ENCODE measurements at regions not wholly inside any gene's neighbourhood (a gene's known extent, or its start where the extent isn't known, plus 50 kb on each side); places are given as distances from the start of the nearest gene placed in this dataset.

DNA sequence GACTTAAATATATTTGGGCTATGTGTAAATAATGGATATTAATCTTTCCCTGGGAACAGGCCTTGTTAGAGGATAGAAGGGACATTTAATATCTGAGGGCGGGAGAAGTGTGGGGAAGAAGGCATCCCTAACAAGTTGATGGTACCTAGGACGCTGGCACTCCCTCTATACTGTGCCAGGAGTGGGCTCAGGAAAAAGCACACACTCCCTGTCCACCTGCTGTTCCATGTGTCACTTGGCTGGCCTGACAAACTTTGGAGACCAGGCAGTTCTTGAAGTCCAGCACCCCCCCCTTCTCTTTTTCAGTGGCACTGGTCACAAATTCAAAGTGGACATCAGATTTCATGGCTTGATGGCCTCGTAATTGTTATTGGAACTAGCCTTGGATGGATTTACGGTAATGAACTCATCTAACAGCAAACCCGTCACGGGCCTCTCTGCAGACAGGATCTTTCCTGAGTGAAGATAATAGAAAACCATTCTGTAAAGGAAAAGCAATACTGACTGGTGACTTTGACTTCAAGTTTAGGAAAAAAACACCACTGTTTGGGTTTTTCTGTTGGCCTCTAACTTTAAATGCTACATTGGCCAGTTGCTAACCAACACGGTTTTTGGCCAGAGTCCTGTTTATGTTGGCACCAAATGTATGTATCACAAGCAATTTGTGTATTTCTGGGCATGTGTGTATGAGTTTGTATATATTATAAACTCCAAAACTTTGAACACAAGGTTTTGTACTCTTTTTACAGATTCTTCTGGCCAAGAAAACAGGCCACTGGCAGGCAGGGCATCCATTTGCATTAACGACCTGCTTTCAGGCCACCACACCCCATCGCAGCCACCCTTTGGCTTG lies 552.6 kb downstream of the CCDC171 start:
- Histone ChIP-seq H3K14ac (ENCODE audit: insufficient read depth, low read length) (no peak overlapping the region), H3K79me2 (ENCODE audit: insufficient read depth, low read length) (no peaks in the 10 kb centered on the region), H4K5ac (ENCODE audit: insufficient read length, low read depth, low read length) (no peak overlapping the region), H2AFZ (ENCODE audit: low read length) (no peak overlapping the region), H3K9me3 (ENCODE audit: control insufficient read depth, low read depth, low read length) (no peaks in the 10 kb centered on the region), H2BK15ac (ENCODE audit: low read depth, low read length) (no peak overlapping the region), H2BK120ac (ENCODE audit: low read depth, low read length, poor library complexity, severe bottlenecking) (no peak overlapping the region), H3K27ac (ENCODE audit: insufficient read length, low read depth, low read length) (no peak overlapping the region), H3K23ac (ENCODE audit: insufficient read length, low read depth, low read length) (no peak overlapping the region), H2BK12ac (ENCODE audit: insufficient read length, low read depth, low read length) (no peak overlapping the region), H4K91ac (ENCODE audit: insufficient read length, low read depth, low read length) (no peak overlapping the region), H3K23me2 (ENCODE audit: insufficient read length, low read depth, low read length, poor library complexity, severe bottlenecking) (no peaks in the 10 kb centered on the region), H3K27me3 (ENCODE audit: insufficient read depth, low read length) (no peaks in the 10 kb centered on the region), H3K4me2 (ENCODE audit: insufficient read depth, insufficient read length, low read length) (no peak overlapping the region), H2BK5ac (ENCODE audit: insufficient read length, low read length) (no peak overlapping the region), H4K20me1 (ENCODE audit: control insufficient read depth, insufficient read depth, insufficient read length) (no peaks in the 10 kb centered on the region), H3K4me1 (ENCODE audit: insufficient read depth, low read length) (peaks cover 3% of the 10 kb centered on the region; the same call in 1 of the 2 replicates), H2BK20ac (ENCODE audit: low read depth, low read length, poor library complexity, severe bottlenecking) (no peak overlapping the region), H3K9ac (ENCODE audit: extremely low read depth, insufficient read length, low read length) (no peak overlapping the region), H3K18ac (ENCODE audit: insufficient read length, low read depth, low read length) (no peak overlapping the region), H3T11ph (ENCODE audit: low read length) (no peak overlapping the region), H3K4ac (ENCODE audit: low read depth, low read length) (no peak overlapping the region), H3K56ac (ENCODE audit: insufficient read length, low read depth, low read length) (no peak overlapping the region), H2AK5ac (ENCODE audit: insufficient read length, low read length) (no peak overlapping the region), H4K8ac (replicated peaks; ENCODE audit: insufficient read length, low read depth, low read length) (no peak overlapping the region), H3K79me1 (ENCODE audit: insufficient read depth, low read depth, low read length, poor library complexity, severe bottlenecking) (no peaks in the 10 kb centered on the region)
- peak overlapping the region in 1 of 3 experiments; percentile 20; a peak in 1 of 7 replicates for H3K27ac Mint-ChIP-seq
- no CpG with 5 or more reads among the region's 9 CpGs for WGBS (ENCODE audit: extremely low coverage, insufficient read length, low lambda C conversion rate)
- peaks cover 3% of the 10 kb centered on the region for H3K27me3 Mint-ChIP-seq (ENCODE audit: low read depth)
- peaks cover 27 to 34% of the 10 kb centered on the region in 2 experiments for H3K4me1 Mint-ChIP-seq
- TF ChIP-seq, protein P1, sequence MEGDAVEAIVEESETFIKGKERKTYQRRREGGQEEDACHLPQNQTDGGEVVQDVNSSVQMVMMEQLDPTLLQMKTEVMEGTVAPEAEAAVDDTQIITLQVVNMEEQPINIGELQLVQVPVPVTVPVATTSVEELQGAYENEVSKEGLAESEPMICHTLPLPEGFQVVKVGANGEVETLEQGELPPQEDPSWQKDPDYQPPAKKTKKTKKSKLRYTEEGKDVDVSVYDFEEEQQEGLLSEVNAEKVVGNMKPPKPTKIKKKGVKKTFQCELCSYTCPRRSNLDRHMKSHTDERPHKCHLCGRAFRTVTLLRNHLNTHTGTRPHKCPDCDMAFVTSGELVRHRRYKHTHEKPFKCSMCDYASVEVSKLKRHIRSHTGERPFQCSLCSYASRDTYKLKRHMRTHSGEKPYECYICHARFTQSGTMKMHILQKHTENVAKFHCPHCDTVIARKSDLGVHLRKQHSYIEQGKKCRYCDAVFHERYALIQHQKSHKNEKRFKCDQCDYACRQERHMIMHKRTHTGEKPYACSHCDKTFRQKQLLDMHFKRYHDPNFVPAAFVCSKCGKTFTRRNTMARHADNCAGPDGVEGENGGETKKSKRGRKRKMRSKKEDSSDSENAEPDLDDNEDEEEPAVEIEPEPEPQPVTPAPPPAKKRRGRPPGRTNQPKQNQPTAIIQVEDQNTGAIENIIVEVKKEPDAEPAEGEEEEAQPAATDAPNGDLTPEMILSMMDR (conservative IDR thresholded peaks at IDR 0.05) = no peak
- no peak overlapping the region for H3K4me3 Mint-ChIP-seq
- H3K36me3 Mint-ChIP-seq (ENCODE audit: insufficient read depth in 1 of 3, low read depth in 3 of 3) = no peaks in the 10 kb centered on the region
- no peaks in the 10 kb centered on the region for H3K9me3 Mint-ChIP-seq
- DNase-seq = no peak
